HFF-Myc (cell line): ENCODE measurements at regions not wholly inside any gene's neighbourhood (a gene's known extent, or its start where the extent isn't known, plus 50 kb on each side); places are given as distances from the start of the nearest gene placed in this dataset.

Experiments
- DNase-seq: peaks from one replicate; pipeline ENCODE4 v3.0.0-alpha.2; 2011; ENCODE audit warnings: low read depth; ENCODE audit errors: extremely low read depth
- H3K4me3 ChIP-seq: replicated peaks from 2 replicates; pipeline ENCODE4 v1.5.1; 2011; ENCODE audit warnings: low read depth, mild to moderate bottlenecking, control low read depth, low read length
- TF ChIP-seq, protein P1 (sequence below): IDR thresholded peaks from 2 replicates; pipeline ENCODE4 v1.5.1; 2012; ENCODE audit warnings: mild to moderate bottlenecking, low read depth, low read length, control low read depth; ENCODE audit errors: missing control alignments

DNA sequence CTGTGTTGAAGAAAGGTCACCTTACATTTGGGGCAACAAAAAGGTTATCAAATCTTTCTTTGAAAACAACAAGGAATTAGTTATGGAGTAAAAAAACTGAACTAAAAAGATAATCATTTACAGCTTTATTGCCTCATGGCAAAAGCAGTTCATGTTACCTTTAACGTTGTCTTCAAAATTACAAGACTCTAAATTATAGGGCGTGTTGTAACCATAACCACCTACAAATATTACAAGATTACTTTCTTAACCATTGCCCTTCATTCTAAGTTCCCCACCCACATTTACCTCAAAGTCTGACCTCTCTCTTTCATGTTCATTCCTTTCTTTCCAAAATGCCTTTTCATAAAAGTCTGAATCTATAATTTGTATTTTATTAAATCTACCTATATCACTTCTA, 74.6 kb upstream of the LRATD1 start:
- no peak overlapping the region for H3K4me3 ChIP-seq
- no peak for DNase-seq
- TF ChIP-seq, protein P1, sequence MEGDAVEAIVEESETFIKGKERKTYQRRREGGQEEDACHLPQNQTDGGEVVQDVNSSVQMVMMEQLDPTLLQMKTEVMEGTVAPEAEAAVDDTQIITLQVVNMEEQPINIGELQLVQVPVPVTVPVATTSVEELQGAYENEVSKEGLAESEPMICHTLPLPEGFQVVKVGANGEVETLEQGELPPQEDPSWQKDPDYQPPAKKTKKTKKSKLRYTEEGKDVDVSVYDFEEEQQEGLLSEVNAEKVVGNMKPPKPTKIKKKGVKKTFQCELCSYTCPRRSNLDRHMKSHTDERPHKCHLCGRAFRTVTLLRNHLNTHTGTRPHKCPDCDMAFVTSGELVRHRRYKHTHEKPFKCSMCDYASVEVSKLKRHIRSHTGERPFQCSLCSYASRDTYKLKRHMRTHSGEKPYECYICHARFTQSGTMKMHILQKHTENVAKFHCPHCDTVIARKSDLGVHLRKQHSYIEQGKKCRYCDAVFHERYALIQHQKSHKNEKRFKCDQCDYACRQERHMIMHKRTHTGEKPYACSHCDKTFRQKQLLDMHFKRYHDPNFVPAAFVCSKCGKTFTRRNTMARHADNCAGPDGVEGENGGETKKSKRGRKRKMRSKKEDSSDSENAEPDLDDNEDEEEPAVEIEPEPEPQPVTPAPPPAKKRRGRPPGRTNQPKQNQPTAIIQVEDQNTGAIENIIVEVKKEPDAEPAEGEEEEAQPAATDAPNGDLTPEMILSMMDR, result no peak

DNA sequence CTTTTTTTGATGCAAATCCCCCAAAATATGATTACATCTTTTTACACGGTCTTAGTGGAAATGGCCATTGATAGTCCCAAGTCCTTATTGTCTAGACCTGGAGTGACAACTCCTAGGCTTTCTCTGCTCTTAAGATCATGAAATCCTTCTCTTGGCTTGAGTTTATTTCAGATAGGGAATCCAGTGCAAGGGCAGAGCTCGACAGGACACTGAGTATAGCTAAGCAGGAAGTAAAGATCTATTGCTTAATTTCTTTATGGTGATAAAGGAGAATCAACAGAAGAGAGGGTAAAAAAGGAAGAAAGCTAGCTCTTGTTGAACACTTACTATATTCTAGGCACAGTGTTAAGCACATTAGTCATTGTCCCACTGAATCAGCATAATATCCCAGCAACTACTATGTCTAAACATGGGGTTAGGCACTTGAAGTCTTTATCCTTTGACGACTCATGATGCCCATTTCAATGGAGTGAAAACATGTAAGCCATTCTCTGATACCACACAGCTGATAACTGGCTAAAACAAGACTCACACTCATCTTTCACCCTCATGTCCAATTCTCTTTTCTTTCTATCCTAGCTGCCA, 74.1 kb upstream of the LRATD1 start:
- TF ChIP-seq, protein P1, result no peak
- no peak for DNase-seq
- no peak overlapping the region for H3K4me3 ChIP-seq

DNA sequence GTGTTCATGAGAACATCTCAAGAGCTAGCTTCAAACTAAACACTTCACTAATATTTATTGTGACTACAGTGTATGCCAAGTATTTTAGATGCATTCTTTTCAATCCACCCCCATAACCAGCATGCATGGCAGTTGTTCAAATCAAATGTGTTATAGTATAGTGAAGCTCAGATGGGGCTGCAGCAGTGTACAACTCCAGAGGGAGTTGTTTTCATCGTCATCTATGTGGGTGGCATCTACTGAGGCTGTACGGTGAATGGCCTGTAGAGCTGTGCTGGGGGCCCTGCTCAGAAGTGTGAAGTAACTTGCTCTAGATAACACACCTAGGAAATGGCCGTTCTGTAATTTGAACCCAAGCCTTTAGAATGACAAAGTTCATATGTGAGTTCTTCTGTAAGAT, 71.8 kb upstream of the LRATD1 start:
- TF ChIP-seq, protein P1, result no peak
- no peak overlapping the region for H3K4me3 ChIP-seq
- no peak for DNase-seq

DNA sequence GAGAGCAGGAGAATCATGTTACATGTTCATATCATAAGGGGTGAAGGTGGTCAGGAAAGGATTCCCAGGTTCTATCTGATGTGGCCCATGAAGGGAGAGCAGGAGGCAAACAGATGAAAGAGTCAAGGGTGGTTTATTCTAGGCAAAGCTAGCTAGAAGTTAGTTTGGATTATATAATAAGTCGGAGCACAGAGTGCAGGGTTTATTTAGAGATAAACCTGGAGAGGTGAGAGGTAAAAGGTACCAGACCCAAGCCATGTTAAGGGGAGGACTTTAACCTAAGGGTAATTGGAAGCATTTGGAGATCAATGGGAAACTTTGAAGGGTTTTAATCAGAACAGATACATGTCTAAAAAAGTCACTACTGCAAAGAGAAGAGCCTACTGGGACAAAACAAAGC, 69.2 kb upstream of the LRATD1 start:
- H3K4me3 ChIP-seq, result no peak overlapping the region
- no peak for DNase-seq
- TF ChIP-seq, protein P1, result no peak

DNA sequence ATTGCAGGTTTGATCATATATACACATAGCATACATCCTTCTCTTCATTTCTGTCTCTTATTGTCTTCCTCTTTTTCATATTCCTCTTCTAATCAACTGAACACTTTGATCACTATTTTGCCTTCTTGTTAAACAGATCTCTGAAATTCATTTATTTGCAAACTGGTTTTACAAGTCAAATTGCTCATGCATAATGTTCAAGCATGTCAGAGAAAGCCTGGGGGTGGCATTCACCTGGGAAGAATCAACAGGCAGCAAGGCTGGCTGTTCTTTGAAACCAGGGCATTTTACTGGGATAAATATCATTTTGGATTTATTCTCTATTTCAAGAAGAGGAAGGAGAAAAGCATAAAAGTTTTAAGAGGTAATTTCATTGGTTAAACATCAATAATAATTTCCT, 66.9 kb upstream of the LRATD1 start:
- TF ChIP-seq, protein P1, result no peak
- DNase-seq, result no peak
- no peak overlapping the region for H3K4me3 ChIP-seq

DNA sequence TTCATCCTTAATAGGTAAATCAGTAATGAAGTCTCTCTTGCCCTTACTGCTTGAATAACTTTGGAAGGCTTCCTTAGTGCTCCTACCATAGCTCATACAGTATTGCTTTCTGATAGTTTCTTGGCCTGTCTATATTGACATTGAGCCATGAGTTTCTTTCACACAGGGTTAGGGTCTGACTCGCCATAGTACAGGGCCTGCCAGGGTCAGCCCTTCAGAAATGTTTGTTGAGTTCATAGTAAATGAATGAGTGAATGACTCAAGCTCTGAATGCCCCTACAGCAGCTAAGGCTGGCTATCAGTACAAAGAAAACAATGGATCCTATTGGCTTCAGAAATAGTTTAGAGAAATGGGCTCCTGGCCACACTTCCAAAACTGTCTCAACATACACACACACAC, 65.0 kb upstream of the LRATD1 start:
- DNase-seq, result no peak
- TF ChIP-seq, protein P1, result no peak

DNA sequence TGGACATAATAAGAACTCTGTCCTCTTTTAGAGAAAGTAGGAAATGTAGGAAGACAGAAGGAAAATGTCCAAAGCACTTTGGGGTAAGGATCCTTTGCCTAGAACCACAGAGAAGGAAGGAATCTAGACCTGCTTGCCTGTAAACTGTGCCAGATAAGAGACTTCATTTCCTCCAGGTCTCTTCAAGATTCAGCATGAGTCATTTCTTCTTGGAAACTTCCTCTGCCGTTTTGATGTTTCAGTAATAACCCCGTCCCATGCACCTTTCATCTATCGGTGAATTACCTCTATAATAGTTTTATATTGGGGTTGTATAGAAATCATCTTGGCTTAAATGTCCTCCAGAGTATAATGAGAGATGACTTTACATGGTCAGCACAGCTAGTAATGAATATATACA, 63.2 kb upstream of the LRATD1 start:
- H3K4me3 ChIP-seq, result no peak overlapping the region
- DNase-seq, result no peak
- TF ChIP-seq, protein P1, result no peak

More for the DNA sequence above, 65.0 kb upstream of the LRATD1 start:
- no peak overlapping the region for H3K4me3 ChIP-seq
